NT2/D1 (cell line): ENCODE measurements at regions not wholly inside any gene's neighbourhood (a gene's known extent, or its start where the extent isn't known, plus 50 kb on each side); places are given as distances from the start of the nearest gene placed in this dataset.

Source experiments
- DNase-seq: peaks from one replicate; pipeline ENCODE4 v3.0.0-alpha.2; 2011; ENCODE audit warnings: low read depth, low spot score
- H3K27me3 ChIP-seq: 2 replicates; pipeline ENCODE4 v1.6.0; 2011; ENCODE audit warnings: mild to moderate bottlenecking; ENCODE audit not compliant: insufficient read length, insufficient read depth
- H3K36me3 ChIP-seq: 2 replicates; pipeline ENCODE4 v1.6.1; 2011; ENCODE audit warnings: mild to moderate bottlenecking, low read length, mixed read lengths; ENCODE audit not compliant: insufficient read depth, insufficient read length
- H3K4me1 ChIP-seq: 2 replicates; pipeline ENCODE4 v1.5.1; 2011; ENCODE audit not compliant: insufficient read depth, insufficient read length
- H3K4me3 ChIP-seq: 2 replicates; pipeline ENCODE4 v1.5.1; 2011; ENCODE audit warnings: low read depth; ENCODE audit not compliant: insufficient read length
- H3K9ac ChIP-seq: 2 replicates; pipeline ENCODE4 v1.6.0; 2011; ENCODE audit warnings: low read depth; ENCODE audit not compliant: insufficient read length
- H3K9me3 ChIP-seq: 2 replicates; pipeline ENCODE4 v1.5.1; 2011; ENCODE audit warnings: mild to moderate bottlenecking, low read length; ENCODE audit not compliant: insufficient read depth
- SUZ12 ChIP-seq: IDR thresholded peaks from 2 replicates; pipeline ENCODE4 v1.6.1; 2011; ENCODE audit not compliant: insufficient read length, insufficient read depth; ENCODE audit errors: extremely low read depth
- YY1 ChIP-seq: IDR thresholded peaks from 2 replicates; pipeline ENCODE4 v1.6.1; 2011; ENCODE audit not compliant: insufficient read length, insufficient read depth
- ZNF274 ChIP-seq: IDR thresholded peaks from 2 replicates; pipeline ENCODE4 v1.6.1; 2011; ENCODE audit warnings: mild to moderate bottlenecking, low read depth, low read length

DNA sequence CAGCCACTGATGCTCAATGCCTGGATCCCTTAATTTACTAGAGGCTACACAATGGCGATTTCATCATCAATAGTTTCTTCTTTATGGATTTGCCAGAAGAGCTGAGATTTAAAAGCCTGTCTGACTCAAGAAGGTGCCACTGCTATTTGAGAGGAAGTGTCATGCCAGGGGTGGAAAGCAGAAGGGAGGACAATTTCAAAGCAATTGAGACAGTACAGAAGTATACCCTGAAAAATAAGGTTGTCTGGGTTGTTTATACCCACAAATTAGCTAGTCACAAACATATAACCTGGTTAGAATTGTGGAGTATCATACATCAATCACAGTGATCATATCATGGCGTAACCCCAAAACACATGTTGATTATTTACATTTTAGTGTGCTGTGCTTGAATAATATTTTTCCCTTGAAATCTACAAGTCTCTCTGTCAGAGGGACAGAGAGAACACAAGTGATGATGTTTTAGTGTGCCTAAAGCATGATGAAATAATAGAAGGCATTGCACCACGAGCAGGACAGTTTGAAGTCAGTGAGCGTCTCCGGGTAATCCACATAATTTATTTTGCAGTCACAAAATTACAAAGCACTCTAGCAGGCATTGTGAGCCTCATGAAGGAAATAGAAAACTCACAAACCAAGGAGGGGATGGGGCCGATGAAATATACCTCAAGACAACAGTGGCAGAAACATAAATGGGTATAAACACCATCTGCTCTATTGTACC is 312.2 kb upstream of the SPRED2 start:
- Histone ChIP-seq H3K9ac (no peak overlapping the region), H3K4me3 (no peak overlapping the region), H3K27me3 (no peaks in the 10 kb centered on the region), H3K4me1 (no peaks in the 10 kb centered on the region), H3K36me3 (no peaks in the 10 kb centered on the region), H3K9me3 (no peaks in the 10 kb centered on the region)
- no peak for TF ChIP-seq YY1
- no peak for TF ChIP-seq ZNF274
- DNase-seq, result no peak

DNA sequence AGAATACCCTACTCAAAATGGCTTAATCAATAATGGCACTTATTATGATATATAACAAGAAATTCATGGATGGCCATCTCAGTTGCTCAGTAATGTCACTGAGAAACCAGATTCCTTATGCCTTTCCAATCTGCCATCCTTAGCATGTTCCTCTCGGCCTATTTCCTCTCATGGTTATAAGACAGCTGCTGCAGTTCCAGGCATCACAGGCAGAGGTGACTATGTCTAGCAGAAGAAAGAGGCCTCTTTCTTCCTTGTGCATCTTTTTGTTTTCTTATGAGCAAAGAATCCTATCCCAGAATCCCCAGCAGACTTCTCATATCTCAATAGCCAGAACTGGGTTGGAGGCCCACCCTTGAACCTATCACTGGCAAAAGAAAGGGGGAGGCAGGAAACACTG is 310.6 kb upstream of the SPRED2 start:
- TF ChIP-seq SUZ12, result no peak
- no peak for TF ChIP-seq YY1
- no peak for TF ChIP-seq ZNF274
- Histone ChIP-seq H3K9ac (no peak overlapping the region), H3K36me3 (no peaks in the 10 kb centered on the region), H3K4me1 (no peaks in the 10 kb centered on the region), H3K27me3 (no peaks in the 10 kb centered on the region), H3K9me3 (no peaks in the 10 kb centered on the region), H3K4me3 (no peak overlapping the region)
- DNase-seq, result no peak

DNA sequence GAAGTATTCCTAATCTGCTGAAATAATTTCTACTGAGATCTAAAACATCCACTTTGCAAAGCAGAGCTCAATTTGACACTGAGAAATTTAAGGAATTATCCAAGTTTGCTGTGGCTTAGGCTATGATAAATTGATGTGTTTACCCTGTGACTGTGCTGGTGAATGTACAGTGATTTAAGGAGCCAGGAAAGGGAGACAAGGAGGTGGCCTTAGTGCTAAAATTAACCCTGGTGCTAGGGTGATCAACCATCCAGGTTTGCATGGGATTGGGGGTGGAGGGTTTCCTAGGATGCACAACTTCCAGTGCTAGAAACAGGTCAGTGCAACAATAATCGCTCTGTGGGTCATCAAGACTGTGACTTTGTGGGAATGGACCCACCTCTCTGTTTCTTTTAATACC is 307.5 kb upstream of the SPRED2 start:
- Histone ChIP-seq H3K4me1 (no peaks in the 10 kb centered on the region), H3K9ac (no peak overlapping the region), H3K27me3 (no peaks in the 10 kb centered on the region), H3K4me3 (no peak overlapping the region), H3K36me3 (no peaks in the 10 kb centered on the region), H3K9me3 (no peaks in the 10 kb centered on the region)
- TF ChIP-seq YY1 (no peak), SUZ12 (no peak), ZNF274 (no peak)
- no peak for DNase-seq

DNA sequence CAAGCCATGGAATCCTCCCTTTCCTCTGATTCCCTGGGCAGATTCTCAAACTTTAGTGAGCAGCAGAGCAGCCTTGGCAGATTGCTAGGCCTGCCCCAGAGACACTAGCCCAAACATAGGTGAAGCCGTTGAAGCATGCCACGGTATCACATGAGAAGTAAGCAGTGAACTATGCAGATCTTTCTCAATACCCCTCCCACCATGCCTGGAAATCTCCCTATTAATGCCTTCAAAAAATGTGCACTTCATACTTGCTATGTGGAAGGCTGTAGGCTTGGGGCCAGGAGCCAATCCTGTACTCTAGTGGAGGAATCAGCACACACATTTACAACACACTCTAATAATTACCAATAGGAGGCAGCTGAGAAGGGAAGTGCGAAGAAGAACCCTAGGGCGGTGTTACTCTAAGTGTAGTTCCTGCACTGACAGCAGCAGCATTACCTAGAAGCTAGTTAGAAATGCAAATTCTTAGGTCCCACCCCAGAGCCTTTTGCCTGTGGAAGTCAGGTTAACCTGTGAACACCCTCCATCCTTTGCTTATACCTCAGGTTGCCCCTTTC is 305.1 kb upstream of the SPRED2 start:
- Histone ChIP-seq H3K4me1 (no peaks in the 10 kb centered on the region), H3K9ac (no peak overlapping the region), H3K9me3 (0 out of 2 replicates have a peak, but pooled peaks cover 4% of the 10 kb centered on the region), H3K27me3 (no peaks in the 10 kb centered on the region), H3K36me3 (no peaks in the 10 kb centered on the region), H3K4me3 (no peak overlapping the region)
- TF ChIP-seq YY1, result no peak
- no peak for TF ChIP-seq SUZ12
- TF ChIP-seq ZNF274, result no peak
- DNase-seq, result no peak

DNA sequence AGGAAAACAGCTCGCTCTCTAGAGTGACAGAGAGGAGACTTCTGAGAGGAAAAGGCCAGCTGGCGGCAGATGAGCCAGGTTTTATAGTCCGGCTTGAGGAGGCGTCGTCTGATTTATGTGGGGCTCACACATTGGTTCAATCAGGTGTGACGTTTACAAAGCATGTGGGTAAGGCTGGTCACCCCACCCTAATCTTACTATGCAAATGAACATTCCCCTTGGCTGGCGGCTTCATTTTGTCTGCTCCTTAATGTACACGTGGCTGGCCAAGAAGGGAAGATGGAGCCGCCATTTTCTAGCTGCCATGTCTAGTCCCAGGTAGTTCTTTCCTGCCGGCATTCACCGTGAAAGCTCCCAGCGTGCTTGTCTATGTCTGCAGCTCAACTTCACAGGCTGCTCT is 299.1 kb upstream of the SPRED2 start:
- no peak for DNase-seq
- no peak overlapping the region for H3K9ac ChIP-seq
- H3K4me1 ChIP-seq, result no peaks in the 10 kb centered on the region
- H3K9me3 ChIP-seq, result 0 out of 2 replicates have a peak, but pooled peaks cover 4% of the 10 kb centered on the region
- TF ChIP-seq SUZ12 (no peak), YY1 (no peak), ZNF274 (no peak)
- H3K27me3 ChIP-seq, result no peaks in the 10 kb centered on the region
- no peaks in the 10 kb centered on the region for H3K36me3 ChIP-seq
- H3K4me3 ChIP-seq, result no peak overlapping the region

DNA sequence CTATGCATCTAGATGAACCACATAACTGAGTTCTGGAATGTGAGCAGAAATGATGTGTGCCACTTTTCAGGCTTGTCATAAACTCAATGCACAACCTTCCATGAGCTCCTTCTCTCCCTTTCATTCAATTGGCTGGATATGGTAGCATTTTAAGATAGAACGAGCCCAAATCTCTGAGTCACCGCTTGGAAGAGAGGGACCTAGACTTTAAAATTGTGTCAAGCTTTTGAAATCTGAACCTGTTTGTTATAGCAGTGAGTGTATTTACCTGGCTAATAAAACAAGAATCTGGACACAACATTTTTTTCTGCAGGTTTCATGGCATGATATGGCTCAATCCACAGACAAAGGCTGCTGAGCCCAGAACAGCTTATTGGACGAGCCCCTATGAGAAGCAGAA is 297.8 kb upstream of the SPRED2 start:
- no peak for DNase-seq
- Histone ChIP-seq H3K27me3 (no peaks in the 10 kb centered on the region), H3K36me3 (no peaks in the 10 kb centered on the region), H3K9me3 (peaks cover 4% of the 10 kb centered on the region; the same call in 1 of the 2 replicates), H3K4me3 (no peak overlapping the region), H3K4me1 (no peaks in the 10 kb centered on the region), H3K9ac (no peak overlapping the region)
- TF ChIP-seq YY1, result no peak
- TF ChIP-seq SUZ12, result no peak
- TF ChIP-seq ZNF274, result no peak

DNA sequence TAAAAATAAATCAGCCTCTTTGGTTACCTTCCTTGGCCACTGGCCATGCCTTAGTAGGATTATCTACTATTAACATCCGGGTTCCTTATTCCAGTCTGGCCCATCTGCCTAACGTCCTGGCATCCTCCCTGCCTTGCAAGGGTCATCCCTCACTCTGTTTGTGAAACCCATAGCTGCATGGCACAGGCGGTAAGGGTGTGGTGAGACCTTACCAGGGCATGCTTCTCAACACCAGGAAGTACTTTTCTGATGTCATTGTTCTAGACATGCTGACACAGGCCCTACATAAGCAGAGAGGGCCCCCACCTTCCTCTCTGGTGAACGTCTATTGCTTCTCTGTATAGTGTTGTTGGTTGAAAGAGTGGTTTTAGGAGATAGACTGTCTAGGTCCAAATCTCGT is 296.8 kb upstream of the SPRED2 start:
- Histone ChIP-seq H3K9ac (no peak overlapping the region), H3K9me3 (peaks cover 4% of the 10 kb centered on the region; the same call in 1 of the 2 replicates), H3K27me3 (no peaks in the 10 kb centered on the region), H3K36me3 (no peaks in the 10 kb centered on the region), H3K4me1 (no peaks in the 10 kb centered on the region), H3K4me3 (no peak overlapping the region)
- TF ChIP-seq YY1 (no peak), SUZ12 (no peak), ZNF274 (no peak)
- no peak for DNase-seq
